HepG2 (cell line): ENCODE measurements at regions not wholly inside any gene's neighbourhood (a gene's known extent, or its start where the extent isn't known, plus 50 kb on each side); places are given as distances from the start of the nearest gene placed in this dataset.
A peak's percentile ranks its signal among the peaks of the same experiment; 100 is the strongest.

Experiments used
- ATAC-seq: fragments of 200-7000 bp; cut with Tn5 transposase; 3 replicates; pipeline ENCODE4 v1.9.1; 2020; ENCODE audit warnings: mild to moderate bottlenecking, moderate library complexity
- BruUV-seq: library from RNA; stranded (reverse); fragments of 400-500 nt; replicated peaks from 2 replicates; lab custom pipeline; 2021; lab: Mats Ljungman, UMichigan
- CTCF ChIA-PET: fragments of 300-600 bp; formaldehyde crosslinking; extraction: SDS; loops from one replicate; lab custom pipeline; 2021; ENCODE audit warnings: low total read pairs, inconsistent platforms, low intra/inter-chr PET ratio; lab: Yijun Ruan, JAX
- POLR2A ChIA-PET: fragments of 350-600 bp; sonication (Branson Sonifier 250); formaldehyde crosslinking; loops from one replicate; lab custom pipeline; 2020; ENCODE audit warnings: antibody characterized with exemption, inconsistent platforms; lab: Yijun Ruan, JAX
- DNase-seq: peaks from one replicate; pipeline ENCODE4 v3.0.0-alpha.2; 2015; ENCODE audit warnings: low spot score
- FAIRE-seq: peaks from 3 replicates; lab custom pipeline; 2011; peaks lifted over from hg19 to GRCh38; lab: Jason Lieb, UNC
- H2AFZ ChIP-seq: one replicate; pipeline ENCODE4 v1.6.1; 2011; ENCODE audit warnings: low read length, inconsistent platforms
- H3K27ac ChIP-seq: fragments of 300-600 bp; 3 replicates; pipeline ENCODE4 v1.8.0; 2011; ENCODE audit warnings: mixed run types, mild to moderate bottlenecking, mixed read lengths, low read length, inconsistent platforms; ENCODE audit not compliant: insufficient read depth; ENCODE audit errors: extremely low read length
- H3K27me3 ChIP-seq, 2 experiments: fragments of 200-600 bp in 1 of 2; 2 replicates in 1 of 2; 3 replicates in 1 of 2; pipeline versions ENCODE4 v1.6.0 to v1.8.0; 2011; ENCODE audit warnings: low read length in 2 of 2, mild to moderate bottlenecking in 2 of 2, moderate library complexity in 2 of 2, inconsistent platforms in 1 of 2; ENCODE audit not compliant: insufficient read depth in 2 of 2, control insufficient read depth in 1 of 2
- H3K36me3 ChIP-seq, 2 experiments: fragments of 200-600 bp in 1 of 2; replicated peaks in 1 of 2; 2 replicates in 1 of 2; 3 replicates in 1 of 2; pipeline versions ENCODE4 v1.5.1 to v1.8.0; 2011; ENCODE audit warnings: low read length in 2 of 2, inconsistent platforms in 1 of 2; ENCODE audit not compliant: insufficient read depth in 2 of 2, control insufficient read depth in 1 of 2
- H3K4me1 ChIP-seq: 2 replicates; pipeline ENCODE4 v1.5.1; 2012; ENCODE audit warnings: low read length, inconsistent platforms; ENCODE audit not compliant: insufficient read depth
- H3K4me2 ChIP-seq: 2 replicates; pipeline ENCODE4 v1.6.0; 2011; ENCODE audit warnings: low read depth, low read length, inconsistent platforms
- H3K4me3 ChIP-seq, 3 experiments: fragments of 200-600 bp in 1 of 3; sonication (generic), shearing (Covaris generic) in 1 of 3; replicated peaks in 1 of 3; 2 replicates each; pipeline ENCODE4 v1.5.1; 2011 to 2016; ENCODE audit warnings: low read length in 3 of 3, inconsistent platforms in 2 of 3, low read depth in 2 of 3, mild to moderate bottlenecking in 2 of 3, control low read depth in 1 of 3, mixed read lengths in 1 of 3; ENCODE audit not compliant: insufficient read depth in 1 of 3
- H3K79me2 ChIP-seq: one replicate; pipeline ENCODE4 v1.6.1; 2011; ENCODE audit warnings: low read length, inconsistent platforms; ENCODE audit not compliant: insufficient read depth
- H3K9ac ChIP-seq: 2 replicates; pipeline ENCODE4 v1.6.0; 2011; ENCODE audit warnings: mild to moderate bottlenecking, low read depth, low read length, inconsistent platforms; ENCODE audit not compliant: insufficient read depth
- H3K9me3 ChIP-seq: 2 replicates; pipeline ENCODE4 v1.5.1; 2012; ENCODE audit warnings: mild to moderate bottlenecking, low read length
- H4K20me1 ChIP-seq: 2 replicates; pipeline ENCODE4 v1.6.0; 2011; ENCODE audit warnings: inconsistent platforms, mild to moderate bottlenecking, low read length, moderate library complexity; ENCODE audit not compliant: insufficient read depth
- AFF4 ChIP-seq: sonication (generic); formaldehyde crosslinking; IDR thresholded peaks from 2 replicates; pipeline ENCODE4 v1.4.0; 2020; ENCODE audit warnings: missing genetic modification reagents
- GFI1 ChIP-seq: sonication (generic); formaldehyde crosslinking; IDR thresholded peaks from 2 replicates; pipeline ENCODE4 v1.5.0; 2020; ENCODE audit warnings: missing genetic modification reagents, mild to moderate bottlenecking, borderline replicate concordance
- HDAC6 ChIP-seq: fragments of 200-600 bp; sonication (generic); IDR thresholded peaks from 2 replicates; pipeline ENCODE4 v1.7.0; 2017; ENCODE audit warnings: mild to moderate bottlenecking, antibody characterized with exemption, low read length, low read depth
- HOXA7 ChIP-seq: sonication (generic); formaldehyde crosslinking; IDR thresholded peaks from 2 replicates; pipeline ENCODE4 v1.8.1; 2022; ENCODE audit warnings: mild to moderate bottlenecking, missing genetic modification reagents, moderate library complexity
- MLX ChIP-seq: IDR thresholded peaks from 2 replicates; pipeline ENCODE4 v1.6.1; 2016
- NFKBIZ ChIP-seq: IDR thresholded peaks from 2 replicates; pipeline ENCODE4 v1.6.1; 2018; ENCODE audit warnings: missing genetic modification reagents, missing compliant biosample characterization
- NR2F2 ChIP-seq: IDR thresholded peaks from 2 replicates; pipeline ENCODE4 v1.6.1; 2012; ENCODE audit warnings: low read depth, inconsistent platforms, borderline replicate concordance
- RARA ChIP-seq: IDR thresholded peaks from 2 replicates; pipeline ENCODE4 v1.6.1; 2016; ENCODE audit warnings: missing genetic modification reagents, missing compliant biosample characterization
- TBX2 ChIP-seq: sonication (generic); formaldehyde crosslinking; IDR thresholded peaks from 2 replicates; pipeline ENCODE4 v1.5.0; 2020; ENCODE audit warnings: missing genetic modification reagents, mild to moderate bottlenecking, borderline replicate concordance
- ZBTB3 ChIP-seq: sonication (generic); formaldehyde crosslinking; IDR thresholded peaks from 2 replicates; pipeline ENCODE4 v1.4.0; 2020; ENCODE audit warnings: low read depth, mild to moderate bottlenecking, moderate library complexity, missing genetic modification reagents, borderline replicate concordance
- ZNF367 ChIP-seq: sonication (generic); formaldehyde crosslinking; IDR thresholded peaks from 2 replicates; pipeline ENCODE4 v1.4.0; 2020; ENCODE audit warnings: missing genetic modification reagents, borderline replicate concordance
- ZSCAN29 ChIP-seq: sonication (generic); formaldehyde crosslinking; conservative IDR thresholded peaks from 2 replicates; pipeline ENCODE4 v1.4.0; 2020; ENCODE audit warnings: mild to moderate bottlenecking, missing genetic modification reagents
- WGBS: methylation state at CpG from one replicate; pipeline ENCODE4 v1.1.6; 2017; ENCODE audit warnings: low lambda C conversion rate; 5-methylcytosine and 5-hydroxymethylcytosine counted together
- in situ Hi-C: cut with HindIII; loops from 2 replicates; pipeline ENCODE4 v1.10.0; 2017; ENCODE audit warnings: low pct_unique_long_range_greater_than_20kb; ENCODE audit not compliant: extremely low pct_ligation_motif_present
- intact Hi-C: fragments of 100-400 bp; cut with micrococcal nuclease; formaldehyde crosslinking; loops from one replicate; pipeline ENCODE4 v1.10.0; 2022; ENCODE audit not compliant: unreplicated experiment

- TF ChIP-seq AFF4 (CRISPR knock-in tag), result no peak
- TF ChIP-seq ZBTB3 (CRISPR knock-in tag), result no peak
- peak; percentile 94 for TF ChIP-seq GFI1 (CRISPR knock-in tag)
- TF ChIP-seq ZNF367 (CRISPR knock-in tag), result no peak
- 0 out of 2 replicates have a peak, but pooled peaks have one; percentile 22 for TF ChIP-seq RARA
- TF ChIP-seq NR2F2, result no peak
- peak; percentile 33; the same call in 1 of the 2 replicates for TF ChIP-seq MLX (CRISPR knock-in tag)
- peak; percentile 63; the same call in 1 of the 2 replicates for TF ChIP-seq TBX2 (CRISPR knock-in tag)
- TF ChIP-seq HDAC6, result no peak
Observed at GRCh38 chr1:58089898-58090534, 456.5 kb downstream of the OMA1 start (continued).

GRCh38 chr1:58084266-58084665 lies 462.3 kb downstream of the OMA1 start:
- in situ Hi-C loops, result no loop called here
- intact Hi-C loops, result no loop called here

More at GRCh38 chr1:58084266-58084665, 462.3 kb downstream of the OMA1 start:
- no peaks in the 10 kb centered on the region for H3K79me2 ChIP-seq
- TF ChIP-seq ZSCAN29 (CRISPR knock-in tag) (no peak), NFKBIZ (CRISPR knock-in tag) (no peak), HOXA7 (CRISPR knock-in tag) (no peak)
- TF ChIP-seq, all 625 proteins: peak for 0
- no peak overlapping the region for H3K4me2 ChIP-seq
- H3K9me3 ChIP-seq, result no peaks in the 10 kb centered on the region
- BruUV-seq, result no TSS peak
- ATAC-seq (no peak), FAIRE-seq (no peak), DNase-seq (no peak)
- H3K27me3 ChIP-seq, result no peaks in the 10 kb centered on the region; a peak in 1 of 5 replicates
- H3K9ac ChIP-seq, result no peak overlapping the region
- no peaks in the 10 kb centered on the region for H3K36me3 ChIP-seq
- no peaks in the 10 kb centered on the region; the same call in 1 of the 2 replicates for H3K4me1 ChIP-seq
- CTCF ChIA-PET, result no interaction called here
- WGBS, result 30% methylated on average over 3 of the region's 3 CpGs
- no peak overlapping the region for H3K4me3 ChIP-seq
- no peaks in the 10 kb centered on the region for H4K20me1 ChIP-seq
- POLR2A ChIA-PET, result no interaction called here
- no peak overlapping the region for H2AFZ ChIP-seq
- H3K27ac ChIP-seq, result no peak overlapping the region
